ENCODE measurements at regions not wholly inside any gene's neighbourhood (a gene's known extent, or its start where the extent isn't known, plus 50 kb on each side); places are given as distances from the start of the nearest gene placed in this dataset.
A peak's percentile ranks its signal among the peaks of the same experiment; 100 is the strongest.
"Not testable (repeated sequence)": the region's sequence is repeated elsewhere in the genome, so short reads cannot be mapped to it uniquely, and the experiment has no call there.

DNA sequence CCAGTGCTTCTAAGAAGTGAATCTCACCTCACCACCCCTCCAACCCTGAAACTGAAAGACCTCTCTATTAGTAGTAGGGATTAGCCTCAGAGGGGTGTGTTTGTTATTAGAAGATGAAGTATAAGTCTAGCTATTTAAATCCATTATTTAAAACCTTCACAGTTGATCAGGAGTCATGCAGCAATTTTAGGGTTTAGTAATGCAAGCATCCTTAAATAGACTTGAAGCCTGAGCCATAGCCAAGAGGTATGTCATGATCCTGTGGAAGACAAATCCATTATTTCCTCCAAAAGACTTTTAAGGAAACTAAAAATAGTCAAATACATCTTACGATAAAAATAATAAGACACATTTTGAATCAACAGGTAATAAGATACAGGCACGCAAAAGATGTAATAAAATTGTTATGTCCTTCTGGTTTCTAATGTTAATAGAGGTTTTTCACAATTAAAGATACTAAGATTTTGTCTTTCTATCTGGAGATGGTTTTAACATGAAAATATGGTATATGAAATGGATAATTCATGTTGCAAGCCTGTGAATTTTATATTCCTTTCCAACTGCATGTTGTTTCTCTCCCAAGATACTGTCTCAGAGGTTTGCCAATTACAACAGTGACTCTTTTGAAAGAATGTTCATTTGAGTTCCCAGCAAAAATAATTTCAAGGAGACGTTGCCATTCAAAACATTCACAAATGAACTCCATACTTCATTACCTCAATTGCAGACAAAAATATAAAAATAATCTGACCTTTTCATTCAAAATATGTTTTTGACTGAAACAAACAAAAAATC lies 68.0 kb downstream of the LUZP4 start:
- WGBS (ENCODE audit: insufficient coverage) = no CpG with 5 or more reads among the region's 3 CpGs
- peaks cover 14% of the 10 kb centered on the region for H3K27me3 ChIP-seq (ENCODE audit: control insufficient read depth, insufficient read depth, low read length)
- no peaks in the 10 kb centered on the region for H3K36me3 ChIP-seq (ENCODE audit: control insufficient read depth, insufficient read depth, low read length)
- no peak overlapping the region for H3K4me3 ChIP-seq (ENCODE audit: low read length)
- no peaks in the 10 kb centered on the region for H3K4me1 ChIP-seq (ENCODE audit: control insufficient read depth, insufficient read depth, low read length)
- peak; percentile 65 for DNase-seq
- H3K9me3 ChIP-seq (replicated peaks; ENCODE audit: control insufficient read depth, low read depth, low read length) = no peaks in the 10 kb centered on the region
- no peak overlapping the region for H3K27ac ChIP-seq (ENCODE audit: low read length)

DNA sequence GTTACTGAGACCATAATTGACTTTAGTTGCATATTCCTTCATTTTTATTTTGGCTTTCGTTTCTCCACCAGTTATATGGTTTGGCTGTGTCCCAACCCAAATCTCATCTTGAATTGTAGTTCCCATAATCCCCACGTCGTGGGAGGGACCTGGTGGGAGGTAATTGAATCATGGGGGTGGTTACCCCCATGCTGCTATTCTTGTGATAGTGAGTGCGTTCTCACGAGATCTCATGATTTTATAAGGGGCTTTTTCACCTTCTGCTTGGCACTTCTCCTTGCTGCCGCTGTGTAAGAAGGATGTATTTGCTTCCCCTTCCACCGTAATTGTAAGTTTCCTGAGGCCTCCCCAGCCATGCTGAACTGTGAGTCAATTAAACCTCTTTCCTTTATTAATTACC lies 70.0 kb downstream of the LUZP4 start:
- peaks cover 14% of the 10 kb centered on the region for H3K27me3 ChIP-seq (ENCODE audit: control insufficient read depth, insufficient read depth, low read length)
- not testable (repeated sequence) for H3K4me3 ChIP-seq (ENCODE audit: low read length); DNase-seq; H3K9me3 ChIP-seq (replicated peaks; ENCODE audit: control insufficient read depth, low read depth, low read length); H3K27ac ChIP-seq (ENCODE audit: low read length); H3K4me1 ChIP-seq (ENCODE audit: control insufficient read depth, insufficient read depth, low read length); H3K36me3 ChIP-seq (ENCODE audit: control insufficient read depth, insufficient read depth, low read length)
- whole genome bisulfite sequencing (ENCODE audit: insufficient coverage) = no CpG with 5 or more reads among the region's 7 CpGs

DNA sequence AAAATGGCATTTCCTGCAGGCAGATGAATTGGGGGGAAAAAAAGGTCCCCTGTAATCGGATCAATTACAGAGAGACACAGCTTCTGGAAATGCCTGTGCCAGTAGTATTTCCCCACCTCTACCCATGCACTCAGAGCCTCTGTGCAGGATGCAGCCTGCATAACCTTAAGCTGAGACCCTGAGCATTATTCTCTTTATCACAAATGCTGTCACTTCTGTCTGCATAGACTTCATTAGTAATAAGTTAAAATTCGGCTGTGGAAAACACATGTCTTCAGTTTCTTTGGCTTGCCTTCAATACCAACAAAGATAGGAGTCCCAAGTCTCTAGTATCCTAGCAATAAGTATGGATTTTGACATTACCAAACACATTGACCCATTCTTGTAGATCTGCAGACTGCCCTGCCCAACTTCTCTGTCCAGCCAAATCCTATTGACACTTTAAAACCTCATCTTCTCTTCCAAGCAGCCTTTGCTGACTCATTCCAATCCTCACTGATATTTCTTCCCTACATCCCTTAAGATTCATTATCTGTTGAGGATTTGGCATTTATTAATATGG lies 70.8 kb downstream of the LUZP4 start:
- no peaks in the 10 kb centered on the region for H3K9me3 ChIP-seq (replicated peaks; ENCODE audit: control insufficient read depth, low read depth, low read length)
- no peaks in the 10 kb centered on the region for H3K36me3 ChIP-seq (ENCODE audit: control insufficient read depth, insufficient read depth, low read length)
- no peak overlapping the region for H3K4me3 ChIP-seq (ENCODE audit: low read length)
- H3K27me3 ChIP-seq (ENCODE audit: control insufficient read depth, insufficient read depth, low read length) = peaks cover 14% of the 10 kb centered on the region
- H3K27ac ChIP-seq (ENCODE audit: low read length) = no peak overlapping the region
- no peaks in the 10 kb centered on the region for H3K4me1 ChIP-seq (ENCODE audit: control insufficient read depth, insufficient read depth, low read length)
- DNase-seq = no peak
- 86% methylated on average over 1 of the region's 2 CpGs for WGBS (ENCODE audit: insufficient coverage)

- no peak for DNase-seq
- Histone ChIP-seq H3K27ac (ENCODE audit: low read length) (no peak overlapping the region), H3K27me3 (ENCODE audit: control insufficient read depth, insufficient read depth, low read length) (peaks cover 24% of the 10 kb centered on the region), H3K4me1 (ENCODE audit: control insufficient read depth, insufficient read depth, low read length) (no peaks in the 10 kb centered on the region), H3K36me3 (ENCODE audit: control insufficient read depth, insufficient read depth, low read length) (no peaks in the 10 kb centered on the region), H3K4me3 (ENCODE audit: low read length) (no peak overlapping the region), H3K9me3 (replicated peaks; ENCODE audit: control insufficient read depth, low read depth, low read length) (no peaks in the 10 kb centered on the region)
- WGBS (ENCODE audit: insufficient coverage) = 93% methylated on average over 11 of the region's 18 CpGs
Observed at GRCh38 chrX:115362334-115363095, 73.0 kb downstream of the LUZP4 start.

- Histone ChIP-seq H3K4me3 (ENCODE audit: low read length) (no peak overlapping the region), H3K4me1 (ENCODE audit: control insufficient read depth, insufficient read depth, low read length) (no peaks in the 10 kb centered on the region), H3K27ac (ENCODE audit: low read length) (no peak overlapping the region), H3K9me3 (replicated peaks; ENCODE audit: control insufficient read depth, low read depth, low read length) (no peaks in the 10 kb centered on the region), H3K36me3 (ENCODE audit: control insufficient read depth, insufficient read depth, low read length) (no peaks in the 10 kb centered on the region), H3K27me3 (ENCODE audit: control insufficient read depth, insufficient read depth, low read length) (peaks cover 24% of the 10 kb centered on the region)
- no peak for DNase-seq
- WGBS (ENCODE audit: insufficient coverage) = no CpG with 5 or more reads among the region's 2 CpGs
Observed at GRCh38 chrX:115363372-115363771, 73.9 kb downstream of the LUZP4 start.

DNA sequence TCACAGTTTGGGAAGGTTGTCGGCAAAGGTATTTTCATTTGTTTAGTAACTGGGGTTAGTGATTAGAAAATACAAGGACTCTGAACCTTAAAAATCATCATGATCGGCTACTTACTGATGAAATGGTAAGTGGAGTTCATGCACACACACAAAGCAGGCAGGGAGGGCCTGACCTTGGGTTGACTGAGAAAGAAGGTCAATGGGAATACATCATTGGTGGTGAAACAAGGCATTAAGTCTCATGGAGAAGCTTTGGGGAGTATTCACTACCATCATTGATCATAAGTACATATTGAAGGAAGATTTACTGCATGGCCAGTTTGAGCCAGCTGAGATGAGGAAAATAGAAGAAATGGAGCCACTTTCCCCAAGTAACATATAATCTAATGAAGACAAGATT lies 74.4 kb downstream of the LUZP4 start:
- Histone ChIP-seq H3K4me1 (ENCODE audit: control insufficient read depth, insufficient read depth, low read length) (no peaks in the 10 kb centered on the region), H3K4me3 (ENCODE audit: low read length) (no peak overlapping the region), H3K9me3 (replicated peaks; ENCODE audit: control insufficient read depth, low read depth, low read length) (no peaks in the 10 kb centered on the region), H3K36me3 (ENCODE audit: control insufficient read depth, insufficient read depth, low read length) (no peaks in the 10 kb centered on the region), H3K27me3 (ENCODE audit: control insufficient read depth, insufficient read depth, low read length) (peaks cover 24% of the 10 kb centered on the region), H3K27ac (ENCODE audit: low read length) (no peak overlapping the region)
- WGBS (ENCODE audit: insufficient coverage) = 85% methylated on average over 2 of the region's 2 CpGs
- DNase-seq = no peak

- Histone ChIP-seq H3K4me1 (ENCODE audit: control insufficient read depth, insufficient read depth, low read length) (no peaks in the 10 kb centered on the region), H3K27me3 (ENCODE audit: control insufficient read depth, insufficient read depth, low read length) (peaks cover 24% of the 10 kb centered on the region), H3K4me3 (ENCODE audit: low read length) (no peak overlapping the region), H3K27ac (ENCODE audit: low read length) (no peak overlapping the region), H3K36me3 (ENCODE audit: control insufficient read depth, insufficient read depth, low read length) (no peaks in the 10 kb centered on the region), H3K9me3 (replicated peaks; ENCODE audit: control insufficient read depth, low read depth, low read length) (no peaks in the 10 kb centered on the region)
- DNase-seq = no peak
Observed at GRCh38 chrX:115364670-115365069, 75.2 kb downstream of the LUZP4 start.

DNA sequence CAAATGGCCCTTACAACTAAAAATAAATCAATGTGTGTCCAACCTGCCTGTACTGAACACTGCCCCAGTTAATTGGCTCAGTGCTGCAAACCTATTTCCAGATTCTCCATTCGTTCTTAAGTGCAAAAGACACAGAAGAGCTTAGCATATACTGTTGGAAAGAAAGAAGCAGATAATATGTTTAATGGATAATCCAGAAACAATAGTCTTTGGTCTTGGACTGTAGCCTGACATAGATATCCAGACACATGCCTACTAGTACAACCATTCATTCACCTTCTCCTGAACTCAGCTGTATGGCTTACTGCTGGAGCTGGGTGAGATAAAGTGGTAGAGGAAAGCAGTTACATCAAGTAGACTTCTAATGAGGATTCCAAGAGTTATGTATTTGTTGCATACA lies 77.0 kb downstream of the LUZP4 start:
- Histone ChIP-seq H3K4me3 (ENCODE audit: low read length) (no peak overlapping the region), H3K4me1 (ENCODE audit: control insufficient read depth, insufficient read depth, low read length) (peaks cover 4% of the 10 kb centered on the region), H3K36me3 (ENCODE audit: control insufficient read depth, insufficient read depth, low read length) (no peaks in the 10 kb centered on the region), H3K27me3 (ENCODE audit: control insufficient read depth, insufficient read depth, low read length) (peaks cover 18% of the 10 kb centered on the region), H3K9me3 (replicated peaks; ENCODE audit: control insufficient read depth, low read depth, low read length) (no peaks in the 10 kb centered on the region), H3K27ac (ENCODE audit: low read length) (no peak overlapping the region)
- no peak for DNase-seq
- WGBS (ENCODE audit: insufficient coverage) = no CpG with 5 or more reads among the region's 1 CpG

GRCh38 chrX:115367455-115367854 lies 77.9 kb downstream of the LUZP4 start:
- DNase-seq = no peak
- Histone ChIP-seq H3K27me3 (ENCODE audit: control insufficient read depth, insufficient read depth, low read length) (peaks cover 14% of the 10 kb centered on the region), H3K9me3 (replicated peaks; ENCODE audit: control insufficient read depth, low read depth, low read length) (no peaks in the 10 kb centered on the region), H3K4me3 (ENCODE audit: low read length) (no peak overlapping the region), H3K36me3 (ENCODE audit: control insufficient read depth, insufficient read depth, low read length) (no peaks in the 10 kb centered on the region), H3K4me1 (ENCODE audit: control insufficient read depth, insufficient read depth, low read length) (peaks cover 4% of the 10 kb centered on the region), H3K27ac (ENCODE audit: low read length) (no peak overlapping the region)
- no CpG with 5 or more reads among the region's 6 CpGs for WGBS (ENCODE audit: insufficient coverage)

DNA sequence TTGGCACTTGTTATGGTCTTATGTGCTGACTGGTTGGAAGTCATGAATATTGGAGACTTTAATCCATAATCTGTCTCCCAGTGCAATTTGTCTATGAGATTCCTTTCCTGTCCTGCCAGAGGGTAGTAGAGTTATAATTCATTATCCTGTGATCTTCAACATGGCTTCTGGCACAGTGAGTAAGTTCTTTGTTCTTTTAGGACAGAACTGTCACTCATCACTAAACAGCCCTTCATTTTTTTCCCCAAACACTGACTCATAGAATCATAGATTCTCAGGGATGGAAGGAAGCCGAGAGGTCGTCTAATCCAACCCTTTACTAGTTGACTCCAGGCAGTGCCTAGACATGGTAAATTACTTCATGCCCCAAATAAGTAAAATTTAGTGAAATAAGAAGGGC lies 78.4 kb downstream of the LUZP4 start:
- Histone ChIP-seq H3K36me3 (ENCODE audit: control insufficient read depth, insufficient read depth, low read length) (no peaks in the 10 kb centered on the region), H3K27ac (ENCODE audit: low read length) (no peak overlapping the region), H3K4me1 (ENCODE audit: control insufficient read depth, insufficient read depth, low read length) (peaks cover 4% of the 10 kb centered on the region), H3K9me3 (replicated peaks; ENCODE audit: control insufficient read depth, low read depth, low read length) (no peaks in the 10 kb centered on the region), H3K4me3 (ENCODE audit: low read length) (no peak overlapping the region), H3K27me3 (ENCODE audit: control insufficient read depth, insufficient read depth, low read length) (peaks cover 14% of the 10 kb centered on the region)
- no CpG with 5 or more reads among the region's 2 CpGs for WGBS (ENCODE audit: insufficient coverage)
- DNase-seq = peak; percentile 47
